ENCODE measurements at regions not wholly inside any gene's neighbourhood (a gene's known extent, or its start where the extent isn't known, plus 50 kb on each side); places are given as distances from the start of the nearest gene placed in this dataset.

GRCh38 chr1:86238226-86238625 lies 81.7 kb upstream of the COL24A1 start:
- H3K79me1 ChIP-seq (ENCODE audit: low read depth, low read length) = no peaks in the 10 kb centered on the region
- CTCF ChIA-PET (ENCODE audit: partially characterized antibody) = no interaction called here
- H3K9ac ChIP-seq (replicated peaks in 1 of 4; ENCODE audit: extremely low read depth in 1 of 4, low read depth in 3 of 4, low read length in 3 of 4) = no peak overlapping the region
- no peak for TF ChIP-seq BRCA1 (IDR thresholded peaks at IDR 0.05; ENCODE audit: low read depth, low read length)

More at GRCh38 chr1:86238226-86238625, 81.7 kb upstream of the COL24A1 start:
- no peaks in the 10 kb centered on the region; the same call in 1 of the 2 replicates for H3K23me2 ChIP-seq (ENCODE audit: low read depth, low read length)
- no peaks in the 10 kb centered on the region for H4K20me1 ChIP-seq (replicated peaks in 1 of 2; ENCODE audit: control insufficient read depth in 1 of 2, insufficient read depth in 2 of 2, low read length in 2 of 2)
- no peak overlapping the region for H3K4me3 ChIP-seq (ENCODE audit: extremely low read depth in 1 of 4, insufficient read depth in 2 of 4, low read depth in 3 of 4, low read length in 4 of 4)
- H4K8ac ChIP-seq (ENCODE audit: extremely low read depth, insufficient read depth, low read length) = no peak overlapping the region
- no peak overlapping the region for H2BK5ac ChIP-seq (ENCODE audit: low read depth, low read length)
- WGBS, 2 experiments (ENCODE audit: extremely low coverage in 1 of 2, insufficient coverage in 1 of 2, insufficient read length in 1 of 2, insufficient replicate concordance in 2 of 2, low coverage in 1 of 2, low lambda C conversion rate in 2 of 2, missing lambda C conversion rate in 1 of 2) = 98% methylated on average over 2 of the region's 2 CpGs; no CpG with 5 or more reads in 1 of the 2 experiments
- FAIRE-seq (no peak), DNase-seq (ENCODE audit: low read depth in 1 of 2, low spot score in 2 of 2) (no peak)
- no peak overlapping the region for H4K5ac ChIP-seq (ENCODE audit: insufficient read length, low read depth, low read length)
- no peak overlapping the region for H3K4me2 ChIP-seq (ENCODE audit: insufficient read depth in 1 of 2, low read depth in 2 of 2, low read length in 2 of 2)
- H2AFZ ChIP-seq (ENCODE audit: low read length) = no peak overlapping the region
- H2BK12ac ChIP-seq (ENCODE audit: low read depth, low read length) = no peak overlapping the region
- no peak overlapping the region for H3K4ac ChIP-seq (replicated peaks; ENCODE audit: insufficient read length, low read depth, low read length)
- no peak overlapping the region for H2BK15ac ChIP-seq (ENCODE audit: low read length)
- H3K56ac ChIP-seq (replicated peaks; ENCODE audit: insufficient read length, low read depth, low read length) = no peak overlapping the region
- H4K91ac ChIP-seq (replicated peaks; ENCODE audit: insufficient read length, low read length) = no peak overlapping the region
- H3K27ac ChIP-seq (ENCODE audit: low read depth, low read length) = no peak overlapping the region
- H2BK20ac ChIP-seq (ENCODE audit: low read length) = no peak overlapping the region
- no peak overlapping the region for H3K18ac ChIP-seq (ENCODE audit: extremely low read depth, low read length)
- H2AK5ac ChIP-seq (ENCODE audit: low read depth, low read length) = no peak overlapping the region
- H3K23ac ChIP-seq (ENCODE audit: insufficient read length) = no peak overlapping the region
- H3K27me3 ChIP-seq (replicated peaks in 1 of 4; ENCODE audit: control insufficient read depth in 3 of 4, extremely low read depth in 1 of 4, insufficient read depth in 3 of 4, low read length in 3 of 4) = no peaks in the 10 kb centered on the region
- H3K4me1 ChIP-seq (replicated peaks in 1 of 4; ENCODE audit: control insufficient read depth in 3 of 4, insufficient read depth in 4 of 4, low read length in 3 of 4) = no peaks in the 10 kb centered on the region
- H3K36me3 ChIP-seq (ENCODE audit: control insufficient read depth in 2 of 4, insufficient read depth in 4 of 4, low read length in 3 of 4) = no peaks in the 10 kb centered on the region
- H3K14ac ChIP-seq (ENCODE audit: insufficient read length) = no peak overlapping the region
- no peaks in the 10 kb centered on the region for H3K79me2 ChIP-seq (ENCODE audit: control insufficient read depth in 1 of 2, insufficient read depth in 2 of 2, low read length in 2 of 2)
- H2BK120ac ChIP-seq (replicated peaks; ENCODE audit: low read depth, low read length) = no peak overlapping the region
- H3K9me3 ChIP-seq (ENCODE audit: insufficient read depth in 2 of 2, low read depth in 1 of 2, low read length in 1 of 2) = no peaks in the 10 kb centered on the region
- POLR2A ChIA-PET (ENCODE audit: partially characterized antibody) = no interaction called here

Data from H1 (cell line).